DMS79 (cell line): ENCODE measurements at regions not wholly inside any gene's neighbourhood (a gene's known extent, or its start where the extent isn't known, plus 50 kb on each side); places are given as distances from the start of the nearest gene placed in this dataset.

ENCODE experiments used
- DNase-seq: peaks from one replicate; lab custom pipeline; 2025; lab: John Stamatoyannopoulos, UW

DNA sequence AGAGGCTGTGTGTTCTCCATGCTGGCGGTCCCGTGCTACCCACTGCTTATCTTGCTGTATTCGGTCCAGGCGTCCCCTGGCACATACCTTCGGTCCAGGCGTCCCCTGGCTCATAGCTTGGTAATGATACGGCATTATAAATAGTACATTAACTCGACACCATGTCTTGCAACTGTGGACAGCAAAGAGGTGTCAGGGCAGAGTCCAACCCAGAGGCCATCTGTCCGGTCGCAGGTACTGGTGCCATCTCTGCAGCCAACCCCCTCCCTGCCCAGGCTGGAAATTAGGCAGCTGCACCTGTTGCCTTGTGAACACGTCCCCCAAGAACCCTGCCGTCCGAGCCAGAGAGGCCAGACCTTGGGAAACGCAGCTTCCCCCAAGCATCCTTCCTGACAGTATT lies 634.3 kb downstream of the BRD1 start:
- no peak for DNase-seq

DNA sequence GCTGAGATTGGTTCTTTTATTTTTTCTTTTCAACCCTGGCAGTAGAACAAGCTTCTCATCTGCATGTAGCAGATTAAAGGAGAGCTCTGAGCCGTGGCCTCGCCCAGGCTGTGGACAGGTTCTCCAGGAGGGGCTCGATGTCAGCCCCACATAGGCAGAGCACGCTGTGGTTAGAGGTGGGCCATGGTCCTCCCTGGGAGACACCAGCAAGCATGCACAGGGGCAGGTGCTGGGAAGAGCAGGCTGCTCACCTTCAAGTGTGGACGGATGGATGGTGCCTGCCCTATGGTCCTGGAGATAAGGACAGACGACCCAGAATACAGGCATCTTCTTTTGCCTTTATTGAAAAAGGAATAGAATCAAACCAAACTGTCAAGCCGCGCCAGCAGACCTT lies 634.8 kb downstream of the BRD1 start:
- DNase-seq = no peak

DNA sequence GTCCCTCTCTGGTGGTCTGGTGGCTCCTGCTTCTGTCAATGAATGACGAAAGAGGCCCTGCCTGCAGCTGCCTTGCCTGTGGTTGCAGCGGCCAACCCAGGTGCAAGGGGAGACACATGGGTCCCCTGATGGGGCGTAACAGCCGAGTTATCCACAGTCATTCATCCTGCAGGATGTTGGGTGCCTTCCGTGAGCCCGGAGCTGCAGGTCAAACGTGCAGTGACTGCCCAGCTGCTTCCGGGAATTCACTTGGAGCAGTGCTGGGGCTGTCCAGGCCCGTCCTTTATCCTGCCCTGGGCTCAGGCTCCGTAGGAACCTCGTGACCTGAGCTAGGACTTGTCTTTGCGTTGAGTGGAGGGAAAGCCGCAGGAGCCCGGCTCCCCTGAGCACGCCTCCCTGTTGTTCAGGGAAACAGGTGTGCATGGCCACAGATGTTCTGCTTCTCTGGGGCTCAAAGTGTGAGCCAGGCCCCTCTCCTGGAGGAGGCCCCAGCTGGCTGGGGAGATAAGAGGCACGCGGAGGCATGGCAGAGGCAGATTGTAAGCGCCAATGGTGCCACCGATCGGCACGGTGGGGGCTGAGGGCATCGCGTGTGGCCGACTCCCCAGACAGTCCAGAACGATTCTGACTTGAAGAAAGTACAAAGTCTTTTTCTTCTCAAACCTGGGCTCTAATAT lies 635.4 kb downstream of the BRD1 start:
- no peak for DNase-seq

DNA sequence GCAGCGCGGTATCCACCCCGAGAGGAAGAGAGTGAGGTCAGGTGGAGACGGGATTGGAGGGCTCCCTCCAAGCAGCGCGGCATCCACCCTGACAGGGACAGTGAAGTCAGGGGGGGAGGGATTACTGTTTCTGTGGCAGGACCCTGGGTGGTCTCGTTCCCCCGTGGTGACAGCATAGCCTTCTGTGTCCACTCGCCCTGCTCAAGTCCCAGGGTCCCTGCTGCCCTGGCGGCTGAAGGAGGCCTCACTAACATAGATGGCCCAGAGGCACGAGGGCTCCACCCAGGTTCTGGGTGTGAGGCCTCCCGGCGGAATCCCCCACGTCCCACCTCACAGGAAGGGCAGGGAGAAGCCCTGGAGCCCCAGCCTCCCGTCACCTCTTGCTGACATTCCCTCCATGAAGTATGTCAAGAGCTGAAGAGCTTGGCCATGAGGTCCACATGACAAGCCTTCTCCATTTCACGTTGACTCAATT lies 636.1 kb downstream of the BRD1 start:
- no peak for DNase-seq

DNA sequence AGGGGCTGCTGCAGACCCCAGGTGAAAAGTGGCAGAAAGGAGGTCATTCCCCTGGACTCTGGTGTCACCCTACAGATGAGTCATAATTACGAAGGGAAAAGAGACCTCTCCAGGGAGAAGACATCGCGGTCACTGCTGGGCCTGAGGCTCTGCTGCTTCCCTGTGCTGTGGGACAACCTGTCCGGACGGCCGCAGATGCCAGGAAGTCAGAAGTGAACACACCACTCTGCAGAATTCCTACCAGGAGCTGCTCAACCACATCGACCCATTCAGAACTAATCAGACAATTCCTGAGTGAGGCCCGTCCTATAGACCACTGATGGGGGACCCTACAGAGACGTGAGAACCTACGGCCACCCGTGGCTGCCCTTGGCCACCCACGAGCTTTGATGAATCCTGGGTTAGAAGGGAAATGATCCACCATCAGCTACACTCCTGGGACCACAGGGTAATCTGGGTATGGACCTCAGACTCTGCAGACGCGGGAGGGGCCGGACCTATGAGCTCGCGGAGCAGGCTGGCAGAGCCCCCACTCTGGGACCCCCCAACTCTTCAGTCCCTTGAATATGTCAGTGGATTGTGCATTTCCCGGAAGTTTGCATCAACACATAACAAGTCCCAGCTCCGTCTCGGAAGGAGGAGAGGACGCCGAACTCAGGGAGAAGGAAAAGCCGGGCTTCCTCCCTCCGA lies 636.7 kb downstream of the BRD1 start:
- no peak for DNase-seq

DNA sequence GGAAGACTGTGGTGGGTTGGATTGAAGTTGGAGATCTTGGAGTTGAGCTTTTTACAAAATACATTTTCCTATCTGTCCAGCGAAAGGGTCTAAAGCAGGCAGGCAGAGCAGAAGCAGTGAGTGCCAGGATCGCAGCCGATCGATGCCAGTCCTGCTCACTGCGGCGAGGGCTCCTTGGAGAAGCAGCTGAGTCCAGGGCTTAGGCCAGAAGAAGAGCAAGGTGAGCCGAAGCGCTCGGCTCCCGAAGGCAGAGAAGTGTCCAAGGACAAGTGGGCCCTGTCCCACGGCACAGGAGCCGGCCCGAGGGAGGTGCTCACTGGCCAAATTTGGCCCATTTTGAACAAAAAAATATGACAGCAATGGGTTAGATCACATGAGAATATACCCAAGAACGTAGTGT lies 637.8 kb downstream of the BRD1 start:
- DNase-seq = no peak

DNA sequence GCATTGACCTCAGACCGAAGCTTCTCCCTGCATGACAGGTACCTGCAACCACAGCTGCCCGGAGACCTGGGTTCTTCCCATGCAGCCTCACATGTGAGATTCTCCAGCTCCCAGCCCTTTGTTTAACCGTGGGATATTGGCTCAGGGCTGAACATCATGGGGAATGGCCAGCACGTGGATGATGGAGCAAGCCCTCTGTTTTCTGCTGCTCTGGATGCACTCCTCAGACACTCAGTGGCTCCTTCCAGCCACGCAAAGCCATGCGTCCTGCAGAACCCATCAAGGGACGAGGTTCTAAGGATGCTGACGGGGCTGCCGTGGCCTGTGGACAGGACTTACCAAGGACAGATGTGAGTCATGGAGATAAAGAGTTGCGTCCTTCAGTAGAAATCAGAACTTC lies 639.1 kb downstream of the BRD1 start:
- DNase-seq = no peak

DNA sequence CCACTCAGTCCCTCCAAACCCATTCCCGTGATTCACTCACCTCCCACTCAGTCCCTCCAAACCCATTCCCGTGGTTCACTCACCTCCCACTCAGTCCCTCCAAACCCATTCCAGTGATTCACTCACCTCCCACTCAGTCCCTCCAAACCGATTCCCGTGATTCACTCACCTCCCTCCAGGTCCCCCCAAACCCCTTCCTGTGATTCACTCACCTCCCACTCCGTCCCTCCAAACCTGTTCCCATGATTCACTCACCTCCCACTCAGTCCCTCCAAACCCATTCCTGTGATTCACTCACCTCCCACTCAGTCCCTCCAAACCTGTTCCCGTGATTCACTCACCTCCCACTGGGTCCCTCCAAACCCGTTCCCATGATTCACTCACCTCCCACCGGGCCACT lies 639.6 kb downstream of the BRD1 start:
- DNase-seq = no peak

DNA sequence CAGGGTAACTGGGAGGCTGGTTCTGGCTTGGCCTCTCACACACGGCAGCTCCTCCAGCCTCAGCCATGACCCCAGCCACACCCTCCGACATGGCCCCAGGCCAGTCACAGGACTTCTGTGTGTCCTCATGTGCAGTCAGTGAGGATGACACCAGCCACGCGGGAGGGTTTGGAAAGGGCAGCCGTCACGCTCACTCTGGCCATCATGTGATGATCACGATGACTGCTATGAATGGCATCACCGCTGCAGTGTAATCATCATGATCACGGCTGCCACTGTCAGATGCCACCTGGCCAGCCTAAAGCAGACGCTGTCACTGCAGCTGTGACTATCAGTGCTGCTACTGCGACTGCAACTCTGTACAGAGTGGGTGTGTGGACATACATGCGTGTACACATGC lies 640.9 kb downstream of the BRD1 start:
- DNase-seq = no peak

DNA sequence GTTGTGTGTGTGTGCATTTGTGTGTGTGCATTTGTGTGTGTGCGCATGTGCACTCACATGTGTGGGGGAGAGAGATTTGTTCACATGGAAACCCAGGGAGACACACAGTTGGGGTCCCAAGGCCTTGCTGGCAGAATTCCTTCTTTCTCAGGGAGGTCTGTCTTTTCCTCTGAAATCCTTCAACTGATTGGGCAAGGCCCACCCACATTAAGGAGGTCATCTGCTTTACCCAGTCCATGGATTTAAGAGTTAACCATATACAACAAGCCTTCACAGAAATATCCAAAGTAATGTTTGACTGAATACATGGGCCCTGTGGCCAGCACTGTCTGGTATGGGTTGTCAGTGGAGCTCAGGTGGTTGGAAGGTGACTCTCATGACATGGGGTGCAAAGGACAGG lies 641.4 kb downstream of the BRD1 start:
- DNase-seq = no peak

DNA sequence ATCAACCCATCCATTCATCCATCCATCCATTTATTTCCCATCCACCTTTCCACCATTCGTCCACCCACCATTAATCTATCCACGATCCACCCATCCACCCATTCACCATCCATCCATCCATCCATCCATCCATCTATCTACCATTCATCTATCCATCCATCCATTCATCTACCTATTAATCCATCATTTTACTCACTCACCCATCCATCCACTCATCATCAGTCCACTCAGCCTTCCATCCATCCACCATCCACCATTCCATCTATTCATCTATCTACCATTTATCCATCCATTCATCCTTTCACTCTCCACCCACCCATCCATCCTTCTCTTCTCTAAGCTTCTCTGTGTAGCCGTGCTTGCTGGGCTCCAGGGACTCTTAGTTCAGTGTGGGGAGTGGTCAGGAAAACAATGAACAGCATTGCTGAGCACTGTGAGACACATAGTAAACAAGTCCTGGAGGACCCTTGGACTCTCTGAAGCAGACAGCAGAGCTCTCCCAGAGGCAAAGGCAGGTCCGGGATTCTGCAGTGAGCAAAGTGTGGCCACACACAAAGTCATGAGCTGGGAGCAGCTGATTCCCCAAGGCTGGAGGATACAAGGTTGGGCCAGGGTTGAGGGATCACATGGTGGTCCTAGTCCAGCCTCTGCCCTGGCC lies 642.2 kb downstream of the BRD1 start:
- DNase-seq = no peak

DNA sequence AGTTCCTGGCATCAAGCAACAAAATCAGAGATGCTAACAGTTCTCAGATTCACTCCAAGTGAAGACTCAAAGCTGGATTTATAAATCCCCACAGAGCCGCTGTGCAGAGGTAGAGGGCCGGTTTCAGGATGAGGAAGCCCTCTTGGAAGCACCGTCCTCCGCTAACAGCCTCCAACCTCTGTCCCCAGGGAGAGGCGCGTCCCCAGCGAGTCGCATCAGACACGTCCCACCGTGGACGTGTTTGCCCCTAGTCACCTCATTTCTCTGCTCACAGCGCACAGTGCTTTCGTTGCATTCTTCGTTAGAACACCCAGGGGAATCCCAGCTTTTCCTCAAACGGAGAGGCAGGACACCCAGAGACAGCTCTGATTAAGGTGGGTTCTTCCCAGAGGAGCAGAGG lies 642.9 kb downstream of the BRD1 start:
- DNase-seq = no peak

DNA sequence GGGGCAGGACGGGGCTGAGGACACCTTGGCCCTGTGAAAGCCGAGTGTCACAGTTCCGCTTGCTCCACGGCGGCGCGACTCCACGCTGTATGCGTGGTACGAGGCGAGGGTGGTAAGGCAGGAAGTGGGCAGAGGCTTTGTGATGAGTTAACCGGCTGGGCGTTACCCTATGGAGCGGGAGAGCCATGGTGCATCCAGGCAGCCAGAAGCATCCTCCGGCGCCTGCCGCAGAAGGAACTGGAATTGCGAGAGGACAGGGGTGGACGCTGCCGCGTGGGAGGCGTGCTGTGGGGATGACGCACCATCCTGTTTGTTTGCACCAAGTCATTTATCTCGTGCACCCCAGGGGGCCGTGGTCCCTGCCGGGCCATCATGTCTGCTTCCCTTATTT lies 643.9 kb downstream of the BRD1 start:
- no peak for DNase-seq

DNA sequence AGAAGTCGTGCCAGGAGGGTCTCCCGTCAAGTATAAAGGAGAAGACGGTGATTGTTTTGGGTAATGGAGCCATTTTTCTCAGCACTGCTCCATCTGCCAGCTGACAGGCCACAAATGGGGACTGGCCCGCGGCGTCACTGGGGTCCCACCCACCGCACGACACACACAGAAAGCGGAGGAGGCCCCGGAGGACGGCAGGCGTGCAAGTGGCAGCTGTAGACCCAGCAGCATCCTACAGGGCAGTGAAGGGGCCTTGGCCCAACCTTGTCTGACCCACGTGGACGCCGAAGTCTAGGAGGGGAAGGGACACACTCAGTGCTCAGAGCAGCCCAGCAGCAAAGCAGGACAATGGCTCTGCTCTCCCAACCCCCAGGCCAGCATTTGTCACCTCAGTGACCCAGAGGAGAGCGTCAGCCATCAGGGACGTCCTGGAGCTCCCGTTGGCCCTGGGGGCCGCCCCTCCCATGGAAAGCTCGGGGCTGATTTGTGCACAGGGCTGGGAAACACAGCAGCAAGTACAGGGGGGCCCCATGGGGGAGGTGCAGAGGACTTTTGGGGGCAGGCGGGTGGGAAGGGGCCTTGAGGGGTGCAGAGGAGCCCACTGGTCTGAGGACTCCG lies 644.4 kb downstream of the BRD1 start:
- no peak for DNase-seq

DNA sequence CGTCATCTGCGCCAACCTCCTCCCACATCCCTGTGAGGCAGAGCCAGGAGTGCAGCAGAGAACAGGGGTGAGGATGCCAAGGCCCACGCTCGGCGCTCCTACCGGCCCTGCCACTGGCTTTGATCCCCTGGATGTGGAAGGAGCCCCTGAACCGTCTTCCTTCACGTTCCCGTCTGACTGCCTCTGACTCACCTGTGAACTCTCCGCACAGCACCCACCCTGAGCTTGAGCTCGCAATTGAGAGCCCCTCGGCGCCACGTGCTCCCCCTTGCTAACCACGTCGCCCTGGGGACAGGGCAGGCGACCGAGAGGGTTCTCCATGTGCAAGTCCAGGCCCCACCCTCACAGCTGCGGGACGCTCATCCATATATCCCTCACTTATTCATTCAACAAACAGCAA lies 645.3 kb downstream of the BRD1 start:
- DNase-seq = no peak

DNA sequence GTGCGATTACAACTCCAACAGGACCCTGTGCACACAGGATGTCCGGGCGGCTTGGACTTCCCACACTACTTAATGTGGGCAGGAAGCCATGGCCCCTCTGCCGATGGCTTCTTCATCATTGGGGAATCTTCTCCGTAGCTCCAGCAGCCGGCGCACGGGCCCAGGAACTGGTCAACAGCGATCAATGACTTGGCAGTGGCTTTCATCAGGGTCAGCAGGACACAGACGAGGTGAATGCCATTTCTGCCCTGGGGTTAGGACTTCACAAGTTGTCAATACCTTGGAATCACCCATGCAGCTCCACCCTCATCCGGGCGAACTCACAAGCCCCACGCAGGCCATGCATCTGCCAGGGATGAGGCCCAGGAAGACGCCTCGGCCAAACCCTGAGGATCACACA lies 645.7 kb downstream of the BRD1 start:
- no peak for DNase-seq

DNA sequence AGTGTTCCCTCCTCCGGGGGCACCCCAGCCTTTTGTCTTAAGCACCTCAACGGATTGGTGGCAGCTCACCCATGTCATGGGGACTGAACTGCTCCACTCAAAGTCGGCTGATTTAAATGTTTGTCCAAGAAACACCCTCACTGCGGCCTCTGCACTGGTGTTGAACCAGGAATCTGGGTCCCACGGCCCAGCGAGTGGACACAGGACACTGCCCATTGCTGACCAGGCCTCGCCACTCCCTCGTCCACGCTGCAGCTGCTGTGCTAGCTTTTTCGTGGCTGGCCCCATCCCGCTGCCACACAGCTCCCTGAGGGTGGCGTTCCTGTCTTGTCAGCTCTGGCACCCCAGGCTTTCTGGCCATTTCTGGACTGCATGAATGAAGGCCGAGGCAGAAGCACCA lies 646.2 kb downstream of the BRD1 start:
- DNase-seq = no peak

DNA sequence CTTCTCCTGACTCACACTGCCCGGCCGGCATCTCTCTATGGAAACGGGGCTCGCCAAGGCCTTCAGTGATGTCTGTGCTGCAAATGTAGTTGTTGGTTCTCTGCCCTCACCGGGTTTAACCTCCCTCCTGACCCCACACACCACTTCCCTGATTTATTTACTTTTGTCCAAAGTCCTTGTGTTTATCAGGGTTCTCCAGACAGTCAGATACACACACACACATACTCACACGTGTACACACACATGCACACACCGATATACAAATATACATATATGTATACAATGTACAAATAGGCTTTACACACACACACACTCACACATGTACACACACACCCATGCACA lies 647.0 kb downstream of the BRD1 start:
- DNase-seq = no peak

DNA sequence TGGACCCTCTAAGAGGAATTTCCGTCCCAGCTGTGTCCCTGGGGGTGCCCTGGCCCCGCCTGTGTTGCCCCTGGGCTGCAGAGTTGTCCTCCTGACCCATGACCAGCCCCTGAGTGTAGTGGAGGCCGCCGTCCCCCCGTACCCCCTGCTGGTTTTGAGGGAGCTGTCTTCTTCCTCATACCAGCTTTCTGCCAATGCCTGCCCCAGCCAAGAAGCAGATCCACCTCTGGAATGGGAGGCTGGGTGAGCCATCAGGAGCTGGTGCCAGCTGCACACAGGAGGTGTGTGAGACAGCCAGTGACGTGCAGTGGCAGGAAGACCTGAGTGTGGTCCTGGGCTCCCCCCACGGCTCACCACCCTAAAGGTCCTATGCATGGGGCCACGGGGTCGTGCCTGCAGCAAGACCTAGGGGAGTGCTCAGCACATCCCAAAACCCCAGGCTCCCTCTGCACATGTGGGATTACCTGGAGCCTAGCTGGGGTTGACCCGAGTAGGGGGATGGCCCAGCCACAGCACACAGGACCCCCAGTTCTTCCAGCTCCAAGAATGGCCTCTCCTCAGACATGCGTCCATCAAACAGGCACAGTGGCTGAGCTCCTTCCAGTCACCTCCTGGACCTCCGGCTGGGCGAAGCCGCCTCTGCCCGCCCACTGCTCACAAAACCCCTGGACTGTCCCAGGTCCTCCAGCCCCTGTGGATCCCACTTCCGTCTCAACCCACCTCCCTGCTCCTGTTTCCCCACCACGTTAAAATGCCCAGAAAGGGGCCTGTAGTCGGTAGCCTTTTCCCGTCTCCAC lies 647.6 kb downstream of the BRD1 start:
- no peak for DNase-seq

DNA sequence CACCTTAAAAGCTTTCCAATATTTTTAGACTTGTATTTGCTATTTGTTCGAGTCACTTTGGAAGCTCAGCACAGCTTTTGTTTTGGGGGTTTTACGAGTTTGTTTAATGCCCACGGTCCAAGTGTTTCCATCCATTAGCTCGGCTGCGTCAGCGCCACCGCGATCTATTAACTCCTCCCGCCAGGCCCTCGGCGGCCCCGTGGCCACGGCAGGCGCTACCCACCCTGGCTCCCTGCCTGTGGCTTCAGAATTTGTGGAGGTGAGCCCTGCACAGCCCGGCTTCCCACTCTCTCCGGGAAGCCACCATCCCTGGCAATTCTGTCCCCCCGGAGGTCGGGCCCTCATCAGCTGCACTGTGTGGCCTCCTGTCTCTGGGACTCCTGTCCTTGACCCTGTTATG lies 648.5 kb downstream of the BRD1 start:
- no peak for DNase-seq

DNA sequence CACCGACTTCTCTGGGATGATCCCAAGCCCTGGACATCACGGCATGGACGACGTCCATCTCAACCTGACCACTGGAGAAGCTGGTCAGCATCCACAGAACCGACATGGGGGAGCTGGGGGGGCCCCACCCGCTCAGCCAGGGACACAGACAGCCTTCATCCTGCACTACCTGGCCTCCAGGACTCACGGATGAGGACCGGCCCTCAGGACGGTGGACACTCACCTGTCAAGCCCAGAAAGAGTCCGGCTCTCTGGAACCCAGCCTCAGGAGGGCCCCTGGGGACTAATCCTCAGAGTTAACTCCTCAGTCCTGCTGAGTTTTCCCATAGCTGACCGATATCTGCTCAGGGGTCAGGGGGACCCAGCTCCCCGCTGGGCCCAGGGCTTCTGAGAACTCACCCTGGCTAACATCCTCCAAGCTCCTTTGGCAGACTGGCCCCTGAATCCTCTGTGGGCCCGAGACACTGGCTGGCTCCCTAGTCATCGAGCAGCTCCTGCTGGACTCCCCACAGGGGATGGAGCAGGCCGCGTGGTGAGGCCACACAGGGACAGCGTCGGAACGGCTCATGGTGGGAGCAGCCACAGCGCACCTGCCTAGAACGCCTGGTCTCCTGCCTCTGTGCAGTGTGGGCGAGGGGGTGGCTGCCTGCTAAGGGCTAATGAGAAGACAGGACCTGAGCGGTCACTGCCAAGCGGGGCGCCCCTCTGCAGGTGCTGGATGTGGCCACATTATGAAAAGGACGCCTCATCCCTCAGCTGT lies 649.2 kb downstream of the BRD1 start:
- DNase-seq = no peak

DNA sequence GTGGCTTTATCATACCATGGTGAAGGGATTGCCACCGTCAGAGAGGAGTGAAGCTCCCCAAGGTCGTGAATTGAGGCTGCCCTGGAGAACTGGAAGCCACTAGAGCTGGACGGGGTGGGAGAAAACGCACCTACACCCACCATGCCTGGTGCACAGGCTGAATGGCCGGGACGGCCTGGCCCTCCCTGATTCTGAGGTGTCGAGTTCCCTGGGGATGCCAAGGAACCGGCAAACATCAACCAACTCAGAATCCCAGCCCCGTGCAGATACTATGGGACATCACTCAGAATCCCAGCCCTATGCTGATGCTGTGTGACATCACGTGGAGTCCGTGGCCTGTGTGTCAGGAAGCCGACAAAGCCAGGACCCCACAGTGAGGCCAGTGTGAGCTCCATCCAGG lies 650.0 kb downstream of the BRD1 start:
- no peak for DNase-seq
